ENCODE measurements at regions not wholly inside any gene's neighbourhood (a gene's known extent, or its start where the extent isn't known, plus 50 kb on each side); places are given as distances from the start of the nearest gene placed in this dataset.

GRCh38 chr3:194972641-194973040 lies 287.0 kb downstream of the FAM43A start:
- Histone ChIP-seq H3K9ac (ENCODE audit: low read depth, low read length) (no peak overlapping the region), H3K9me3 (ENCODE audit: control insufficient read depth, insufficient read depth, low read length) (no peaks in the 10 kb centered on the region), H3K4me1 (ENCODE audit: insufficient read depth, low read length) (no peaks in the 10 kb centered on the region), H3K36me3 (ENCODE audit: insufficient read depth, low read length) (no peaks in the 10 kb centered on the region)

- no peaks in the 10 kb centered on the region for H3K4me1 ChIP-seq (ENCODE audit: insufficient read depth, low read length)
- H3K9me3 ChIP-seq (ENCODE audit: control insufficient read depth, insufficient read depth, low read length) = no peaks in the 10 kb centered on the region
- H3K9ac ChIP-seq (ENCODE audit: low read depth, low read length) = no peak overlapping the region
- no peaks in the 10 kb centered on the region for H3K36me3 ChIP-seq (ENCODE audit: insufficient read depth, low read length)
Measured at GRCh38 chr3:194973366-194974000, 287.8 kb downstream of the FAM43A start.

- H3K4me1 ChIP-seq (ENCODE audit: insufficient read depth, low read length) = no peaks in the 10 kb centered on the region
- no peak overlapping the region for H3K9ac ChIP-seq (ENCODE audit: low read depth, low read length)
- no peaks in the 10 kb centered on the region for H3K36me3 ChIP-seq (ENCODE audit: insufficient read depth, low read length)
- H3K9me3 ChIP-seq (ENCODE audit: control insufficient read depth, insufficient read depth, low read length) = no peaks in the 10 kb centered on the region
Measured at GRCh38 chr3:194974468-194975135, 288.9 kb downstream of the FAM43A start.

DNA sequence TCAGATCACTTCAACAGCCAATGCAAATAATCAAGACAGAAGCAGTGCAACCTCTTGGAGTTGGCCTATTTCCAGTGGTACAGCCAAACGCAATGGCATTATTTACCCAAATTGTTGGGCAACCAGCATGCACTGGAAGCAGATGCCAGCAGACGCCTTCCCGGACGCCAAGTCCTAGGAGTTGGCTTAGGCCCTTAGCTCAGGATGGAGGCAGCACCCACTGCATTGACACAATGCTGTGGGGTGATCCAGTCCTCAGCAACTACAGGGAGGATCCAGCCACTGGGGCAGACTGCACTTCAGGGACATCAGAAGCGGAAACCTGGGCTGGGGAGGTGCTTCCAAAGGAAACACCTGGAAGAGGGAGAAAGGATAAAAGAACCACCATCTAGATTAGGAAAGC lies 290.4 kb downstream of the FAM43A start:
- Histone ChIP-seq H3K4me1 (ENCODE audit: insufficient read depth, low read length) (no peaks in the 10 kb centered on the region), H3K36me3 (ENCODE audit: insufficient read depth, low read length) (no peaks in the 10 kb centered on the region), H3K9me3 (ENCODE audit: control insufficient read depth, insufficient read depth, low read length) (no peaks in the 10 kb centered on the region), H3K9ac (ENCODE audit: low read depth, low read length) (no peak overlapping the region)

- no peaks in the 10 kb centered on the region for H3K4me1 ChIP-seq (ENCODE audit: insufficient read depth, low read length)
- H3K36me3 ChIP-seq (ENCODE audit: insufficient read depth, low read length) = no peaks in the 10 kb centered on the region
- H3K9ac ChIP-seq (ENCODE audit: low read depth, low read length) = no peak overlapping the region
- H3K9me3 ChIP-seq (ENCODE audit: control insufficient read depth, insufficient read depth, low read length) = no peaks in the 10 kb centered on the region
Measured at GRCh38 chr3:194976874-194977273, 291.2 kb downstream of the FAM43A start.

GRCh38 chr3:194977356-194977755 lies 291.7 kb downstream of the FAM43A start:
- H3K36me3 ChIP-seq (ENCODE audit: insufficient read depth, low read length) = no peaks in the 10 kb centered on the region

GRCh38 chr3:194979173-194979572 lies 291.8 kb downstream of the XXYLT1 start:
- Histone ChIP-seq H3K4me1 (ENCODE audit: insufficient read depth, low read length) (no peaks in the 10 kb centered on the region), H3K9ac (ENCODE audit: low read depth, low read length) (no peak overlapping the region), H3K9me3 (ENCODE audit: control insufficient read depth, insufficient read depth, low read length) (no peaks in the 10 kb centered on the region), H3K36me3 (ENCODE audit: insufficient read depth, low read length) (no peaks in the 10 kb centered on the region)

More at GRCh38 chr3:194977356-194977755, 291.7 kb downstream of the FAM43A start:
- Histone ChIP-seq H3K9me3 (ENCODE audit: control insufficient read depth, insufficient read depth, low read length) (no peaks in the 10 kb centered on the region), H3K9ac (ENCODE audit: low read depth, low read length) (no peak overlapping the region), H3K4me1 (ENCODE audit: insufficient read depth, low read length) (no peaks in the 10 kb centered on the region)

DNA sequence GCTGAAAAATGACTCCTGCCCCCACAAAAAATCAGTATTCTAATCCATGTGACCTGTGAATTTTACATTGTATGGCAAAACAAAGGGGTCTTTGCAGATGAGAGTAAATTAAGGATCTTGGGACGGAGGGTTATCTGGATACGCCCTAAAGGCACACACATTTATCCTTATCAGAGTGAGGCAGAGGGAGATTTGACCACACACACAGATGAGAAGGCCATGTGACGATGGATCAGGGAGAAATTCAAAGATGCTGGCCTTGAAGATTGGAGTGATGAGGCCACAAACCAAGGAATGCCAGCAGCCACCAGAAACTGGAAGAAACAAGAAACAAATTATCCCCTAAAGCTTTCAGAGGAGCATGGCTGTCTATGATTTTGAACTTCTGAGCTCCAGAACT lies 288.5 kb downstream of the XXYLT1 start:
- Histone ChIP-seq H3K4me1 (ENCODE audit: insufficient read depth, low read length) (no peaks in the 10 kb centered on the region), H3K9me3 (ENCODE audit: control insufficient read depth, insufficient read depth, low read length) (no peaks in the 10 kb centered on the region), H3K36me3 (ENCODE audit: insufficient read depth, low read length) (no peaks in the 10 kb centered on the region), H3K9ac (ENCODE audit: low read depth, low read length) (no peak overlapping the region)

DNA sequence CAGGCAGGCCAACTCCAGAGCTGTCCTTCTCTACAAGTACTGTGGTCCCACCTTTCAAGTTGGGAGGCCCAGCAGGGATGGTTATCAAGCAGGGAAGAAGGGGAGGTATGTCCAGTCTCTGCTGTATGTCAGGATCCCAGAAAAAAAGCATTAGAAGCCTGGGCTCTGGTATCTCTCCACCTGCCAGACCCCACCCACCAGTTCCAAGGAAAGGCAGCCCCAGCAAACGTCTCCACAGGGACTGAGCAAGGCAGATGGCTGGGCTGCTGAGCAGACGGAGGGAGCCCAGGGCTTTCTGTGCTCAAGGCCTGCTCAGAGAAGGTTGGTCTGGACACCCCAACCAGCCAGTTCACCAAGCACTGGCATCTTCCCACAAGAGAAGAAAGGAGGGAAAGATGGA lies 287.8 kb downstream of the XXYLT1 start:
- H3K9ac ChIP-seq (ENCODE audit: low read depth, low read length) = no peak overlapping the region
- no peaks in the 10 kb centered on the region for H3K36me3 ChIP-seq (ENCODE audit: insufficient read depth, low read length)
- no peaks in the 10 kb centered on the region for H3K9me3 ChIP-seq (ENCODE audit: control insufficient read depth, insufficient read depth, low read length)
- no peaks in the 10 kb centered on the region for H3K4me1 ChIP-seq (ENCODE audit: insufficient read depth, low read length)

GRCh38 chr3:194983620-194984019 lies 287.3 kb downstream of the XXYLT1 start:
- no peaks in the 10 kb centered on the region for H3K9me3 ChIP-seq (ENCODE audit: control insufficient read depth, insufficient read depth, low read length)
- H3K9ac ChIP-seq (ENCODE audit: low read depth, low read length) = no peak overlapping the region
- no peaks in the 10 kb centered on the region for H3K4me1 ChIP-seq (ENCODE audit: insufficient read depth, low read length)
- H3K36me3 ChIP-seq (ENCODE audit: insufficient read depth, low read length) = no peaks in the 10 kb centered on the region

DNA sequence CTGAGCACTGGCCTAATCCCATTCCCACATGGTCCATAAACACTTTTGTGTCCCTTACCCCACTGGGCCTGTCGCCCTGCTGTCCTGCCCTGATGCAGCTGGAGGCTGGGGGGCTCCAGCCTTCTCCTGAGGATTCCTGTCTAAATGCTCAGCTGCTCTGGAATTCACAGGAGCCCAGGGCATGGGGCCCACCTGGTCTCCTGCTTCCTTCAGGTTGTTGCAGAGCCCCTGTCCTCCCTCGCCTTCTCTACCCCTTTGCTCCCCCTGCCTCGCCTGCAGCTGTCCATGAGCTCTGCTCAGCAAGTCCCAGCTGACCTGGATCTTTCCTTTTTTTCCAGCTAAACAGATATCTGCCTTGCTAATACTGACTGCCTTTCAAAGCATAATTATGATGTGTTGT lies 286.9 kb downstream of the XXYLT1 start:
- no peaks in the 10 kb centered on the region for H3K9me3 ChIP-seq (ENCODE audit: control insufficient read depth, insufficient read depth, low read length)
- H3K9ac ChIP-seq (ENCODE audit: low read depth, low read length) = no peak overlapping the region
- no peaks in the 10 kb centered on the region for H3K4me1 ChIP-seq (ENCODE audit: insufficient read depth, low read length)
- no peaks in the 10 kb centered on the region for H3K36me3 ChIP-seq (ENCODE audit: insufficient read depth, low read length)

GRCh38 chr3:194984622-194985021 lies 286.3 kb downstream of the XXYLT1 start:
- H3K9me3 ChIP-seq (ENCODE audit: control insufficient read depth, insufficient read depth, low read length) = no peaks in the 10 kb centered on the region
- H3K36me3 ChIP-seq (ENCODE audit: insufficient read depth, low read length) = no peaks in the 10 kb centered on the region
- H3K4me1 ChIP-seq (ENCODE audit: insufficient read depth, low read length) = no peaks in the 10 kb centered on the region
- no peak overlapping the region; the same call in 1 of the 2 replicates for H3K9ac ChIP-seq (ENCODE audit: low read depth, low read length)

GRCh38 chr3:194985031-194985578 lies 285.9 kb downstream of the XXYLT1 start:
- Histone ChIP-seq H3K4me1 (ENCODE audit: insufficient read depth, low read length) (no peaks in the 10 kb centered on the region), H3K9ac (ENCODE audit: low read depth, low read length) (peak overlapping the region; percentile 11; the same call in 1 of the 2 replicates), H3K36me3 (ENCODE audit: insufficient read depth, low read length) (no peaks in the 10 kb centered on the region), H3K9me3 (ENCODE audit: control insufficient read depth, insufficient read depth, low read length) (no peaks in the 10 kb centered on the region)

GRCh38 chr3:194986208-194987043 lies 284.5 kb downstream of the XXYLT1 start:
- H3K4me1 ChIP-seq (ENCODE audit: insufficient read depth, low read length) = no peaks in the 10 kb centered on the region
- no peaks in the 10 kb centered on the region for H3K9me3 ChIP-seq (ENCODE audit: control insufficient read depth, insufficient read depth, low read length)
- no peak overlapping the region for H3K9ac ChIP-seq (ENCODE audit: low read depth, low read length)
- H3K36me3 ChIP-seq (ENCODE audit: insufficient read depth, low read length) = no peaks in the 10 kb centered on the region
